Parathyroid adenoma (tissue), 2 donors: ENCODE measurements at regions not wholly inside any gene's neighbourhood (a gene's known extent, or its start where the extent isn't known, plus 50 kb on each side); places are given as distances from the start of the nearest gene placed in this dataset.

ENCODE experiments used
- H2AFZ ChIP-seq: fragments of 300-600 bp; sonication (generic); one replicate; pipeline ENCODE4 v1.7.0; 2017; ENCODE audit warnings: antibody characterized with exemption, mild to moderate bottlenecking
- H3K27ac ChIP-seq: fragments of 300-600 bp; sonication (generic); one replicate; pipeline ENCODE4 v1.7.0; 2017
- H3K27me3 ChIP-seq: fragments of 300-600 bp; sonication (generic); one replicate; pipeline ENCODE4 v1.7.0; 2017; ENCODE audit warnings: low read length; ENCODE audit not compliant: control insufficient read depth, insufficient read depth
- H3K36me3 ChIP-seq: fragments of 300-600 bp; sonication (generic); one replicate; pipeline ENCODE4 v1.7.0; 2017; ENCODE audit warnings: low read length; ENCODE audit not compliant: control insufficient read depth, insufficient read depth
- H3K4me1 ChIP-seq: fragments of 300-600 bp; sonication (generic); one replicate; pipeline ENCODE4 v1.7.0; 2017; ENCODE audit warnings: control low read depth
- H3K4me2 ChIP-seq: fragments of 300-600 bp; sonication (generic); one replicate; pipeline ENCODE4 v1.7.0; 2017; ENCODE audit warnings: low read length
- H3K4me3 ChIP-seq: fragments of 300-600 bp; sonication (generic); one replicate; pipeline ENCODE4 v1.7.0; 2017; ENCODE audit warnings: low read depth, low read length
- H3K79me2 ChIP-seq: fragments of 300-600 bp; sonication (generic); one replicate; pipeline ENCODE4 v1.7.0; 2017; ENCODE audit warnings: control low read depth
- H3K9ac ChIP-seq: fragments of 300-600 bp; sonication (generic); one replicate; pipeline ENCODE4 v1.7.0; 2017; ENCODE audit warnings: mild to moderate bottlenecking
- H3K9me3 ChIP-seq: fragments of 300-600 bp; sonication (generic); one replicate; pipeline ENCODE4 v1.7.0; 2017; ENCODE audit warnings: low read length; ENCODE audit not compliant: control insufficient read depth
- CTCF ChIP-seq: fragments of 300-600 bp; sonication (generic); IDR thresholded peaks from one replicate; pipeline ENCODE4 v1.7.0; 2017; ENCODE audit warnings: antibody characterized with exemption, mild to moderate bottlenecking
- donor health status: primary hyperparathyroidism.

GRCh38 chr14:43956741-43957140 is 550.3 kb downstream of the FSCB start:
- no peaks in the 10 kb centered on the region for H3K36me3 ChIP-seq
- no peak for TF ChIP-seq CTCF

GRCh38 chr14:43949400-43949799 is 557.7 kb downstream of the FSCB start:
- Histone ChIP-seq H2AFZ (no peak overlapping the region), H3K9me3 (no peaks in the 10 kb centered on the region), H3K4me1 (no peaks in the 10 kb centered on the region), H3K79me2 (no peaks in the 10 kb centered on the region), H3K4me2 (no peak overlapping the region), H3K4me3 (no peak overlapping the region), H3K36me3 (no peaks in the 10 kb centered on the region), H3K27ac (no peak overlapping the region), H3K9ac (no peak overlapping the region), H3K27me3 (no peaks in the 10 kb centered on the region)
- TF ChIP-seq CTCF, result no peak

More at GRCh38 chr14:43956741-43957140, 550.3 kb downstream of the FSCB start:
- no peaks in the 10 kb centered on the region for H3K9me3 ChIP-seq
- H3K4me3 ChIP-seq, result no peak overlapping the region
- no peak overlapping the region for H3K9ac ChIP-seq
- H3K4me2 ChIP-seq, result no peak overlapping the region
- no peak overlapping the region for H2AFZ ChIP-seq
- H3K27ac ChIP-seq, result no peak overlapping the region
- H3K79me2 ChIP-seq, result no peaks in the 10 kb centered on the region
- H3K4me1 ChIP-seq, result no peaks in the 10 kb centered on the region
- no peaks in the 10 kb centered on the region for H3K27me3 ChIP-seq

- no peak overlapping the region for H3K9ac ChIP-seq
- no peaks in the 10 kb centered on the region for H3K9me3 ChIP-seq
- H2AFZ ChIP-seq, result no peak overlapping the region
- H3K36me3 ChIP-seq, result no peaks in the 10 kb centered on the region
- no peaks in the 10 kb centered on the region for H3K79me2 ChIP-seq
- H3K27ac ChIP-seq, result no peak overlapping the region
- no peak overlapping the region for H3K4me3 ChIP-seq
- no peaks in the 10 kb centered on the region for H3K27me3 ChIP-seq
- TF ChIP-seq CTCF, result no peak
- H3K4me2 ChIP-seq, result no peak overlapping the region
- no peaks in the 10 kb centered on the region for H3K4me1 ChIP-seq
Observed at GRCh38 chr14:43939836-43940235, 567.2 kb downstream of the FSCB start.

- no peak overlapping the region for H2AFZ ChIP-seq
- H3K27me3 ChIP-seq, result no peaks in the 10 kb centered on the region
- no peak overlapping the region for H3K4me2 ChIP-seq
- H3K4me1 ChIP-seq, result no peaks in the 10 kb centered on the region
- TF ChIP-seq CTCF, result no peak
- H3K4me3 ChIP-seq, result no peak overlapping the region
- no peak overlapping the region for H3K9ac ChIP-seq
- H3K36me3 ChIP-seq, result no peaks in the 10 kb centered on the region
- no peak overlapping the region for H3K27ac ChIP-seq
- no peaks in the 10 kb centered on the region for H3K9me3 ChIP-seq
- no peaks in the 10 kb centered on the region for H3K79me2 ChIP-seq
Observed at GRCh38 chr14:43938588-43939281, 568.3 kb downstream of the FSCB start.

GRCh38 chr14:43937001-43937400 is 570.1 kb downstream of the FSCB start:
- H3K79me2 ChIP-seq, result no peaks in the 10 kb centered on the region
- H3K36me3 ChIP-seq, result no peaks in the 10 kb centered on the region
- H2AFZ ChIP-seq, result no peak overlapping the region
- no peak for TF ChIP-seq CTCF
- H3K27ac ChIP-seq, result no peak overlapping the region
- no peak overlapping the region for H3K9ac ChIP-seq
- no peaks in the 10 kb centered on the region for H3K9me3 ChIP-seq
- no peak overlapping the region for H3K4me3 ChIP-seq
- no peak overlapping the region for H3K4me2 ChIP-seq
- no peaks in the 10 kb centered on the region for H3K27me3 ChIP-seq
- no peaks in the 10 kb centered on the region for H3K4me1 ChIP-seq
